Duodenal mucosa (tissue), 2 donors: ENCODE measurements at regions not wholly inside any gene's neighbourhood (a gene's known extent, or its start where the extent isn't known, plus 50 kb on each side); places are given as distances from the start of the nearest gene placed in this dataset.

Experiments used
- H3K27ac ChIP-seq: one replicate; pipeline ENCODE4 v1.7.0; 2013; ENCODE audit warnings: low read depth, low read length
- H3K27me3 ChIP-seq, 2 donors: one replicate each; pipeline ENCODE4 v1.7.0; 2013; ENCODE audit warnings: low read length in 2 of 2, control low read depth in 1 of 2; ENCODE audit not compliant: insufficient read depth in 2 of 2, control insufficient read depth in 1 of 2
- H3K36me3 ChIP-seq, 2 donors: one replicate each; pipeline ENCODE4 v1.7.0; 2013; ENCODE audit warnings: low read length in 2 of 2, control low read depth in 1 of 2; ENCODE audit not compliant: insufficient read depth in 2 of 2, control insufficient read depth in 1 of 2
- H3K4me1 ChIP-seq, 2 donors: one replicate each; pipeline ENCODE4 v1.7.0; 2013; ENCODE audit warnings: low read length in 2 of 2, control low read depth in 1 of 2; ENCODE audit not compliant: insufficient read depth in 2 of 2, control insufficient read depth in 1 of 2
- H3K4me3 ChIP-seq, 2 donors: one replicate each; pipeline ENCODE4 v1.7.0; 2013; ENCODE audit warnings: low read length in 2 of 2, low read depth in 1 of 2
- H3K9ac ChIP-seq, 2 donors: one replicate each; pipeline ENCODE4 v1.7.0; 2013; ENCODE audit warnings: low read length in 2 of 2, low read depth in 1 of 2
- H3K9me3 ChIP-seq, 2 donors: one replicate each; pipeline ENCODE4 v1.7.0; 2013; ENCODE audit warnings: low read length in 2 of 2, control low read depth in 1 of 2; ENCODE audit not compliant: control insufficient read depth in 1 of 2

- Histone ChIP-seq H3K4me1 (peaks cover 0 to 5% of the 10 kb centered on the region in 2 donors), H3K27ac (no peak overlapping the region), H3K9me3 (no peaks in the 10 kb centered on the region), H3K9ac (no peak overlapping the region), H3K4me3 (no peak overlapping the region), H3K27me3 (no peaks in the 10 kb centered on the region), H3K36me3 (no peaks in the 10 kb centered on the region)
These were observed 391.1 kb downstream of the ARHGEF28 start for GRCh38 chr5:74017112-74017511.

- H3K27ac ChIP-seq = no peak overlapping the region
- H3K4me1 ChIP-seq = peaks cover 0 to 5% of the 10 kb centered on the region in 2 donors
- H3K9ac ChIP-seq = no peak overlapping the region
- H3K4me3 ChIP-seq = no peak overlapping the region
- no peaks in the 10 kb centered on the region for H3K27me3 ChIP-seq
- H3K36me3 ChIP-seq = no peaks in the 10 kb centered on the region
- no peaks in the 10 kb centered on the region for H3K9me3 ChIP-seq
These were observed 390.4 kb downstream of the ARHGEF28 start for GRCh38 chr5:74016373-74016772.

GRCh38 chr5:74015716-74016115 lies 389.7 kb downstream of the ARHGEF28 start:
- H3K27me3 ChIP-seq = no peaks in the 10 kb centered on the region
- H3K36me3 ChIP-seq = no peaks in the 10 kb centered on the region
- H3K9ac ChIP-seq = no peak overlapping the region
- H3K9me3 ChIP-seq = no peaks in the 10 kb centered on the region
- H3K4me3 ChIP-seq = no peak overlapping the region
- peaks cover 0 to 5% of the 10 kb centered on the region in 2 donors for H3K4me1 ChIP-seq
- no peak overlapping the region for H3K27ac ChIP-seq

- H3K4me3 ChIP-seq = no peak overlapping the region
- peaks cover 0 to 5% of the 10 kb centered on the region in 2 donors for H3K4me1 ChIP-seq
- no peaks in the 10 kb centered on the region for H3K9me3 ChIP-seq
- no peaks in the 10 kb centered on the region for H3K36me3 ChIP-seq
- no peak overlapping the region for H3K27ac ChIP-seq
- no peaks in the 10 kb centered on the region for H3K27me3 ChIP-seq
- H3K9ac ChIP-seq = no peak overlapping the region
These were observed 387.2 kb downstream of the ARHGEF28 start for GRCh38 chr5:74013222-74013621.

- H3K9me3 ChIP-seq = no peaks in the 10 kb centered on the region
- no peaks in the 10 kb centered on the region for H3K27me3 ChIP-seq
- no peak overlapping the region for H3K27ac ChIP-seq
- H3K9ac ChIP-seq = no peak overlapping the region
- H3K4me1 ChIP-seq = no peaks in the 10 kb centered on the region
- no peak overlapping the region for H3K4me3 ChIP-seq
- no peaks in the 10 kb centered on the region for H3K36me3 ChIP-seq
These were observed 383.5 kb downstream of the ARHGEF28 start for GRCh38 chr5:74009502-74009901.

GRCh38 chr5:74007193-74007592 lies 381.2 kb downstream of the ARHGEF28 start:
- H3K9me3 ChIP-seq = no peaks in the 10 kb centered on the region
- no peak overlapping the region for H3K9ac ChIP-seq
- H3K4me3 ChIP-seq = no peak overlapping the region
- no peaks in the 10 kb centered on the region for H3K4me1 ChIP-seq
- no peaks in the 10 kb centered on the region for H3K27me3 ChIP-seq
- H3K27ac ChIP-seq = no peak overlapping the region
- no peaks in the 10 kb centered on the region for H3K36me3 ChIP-seq

- Histone ChIP-seq H3K4me1 (no peaks in the 10 kb centered on the region), H3K9me3 (no peaks in the 10 kb centered on the region), H3K4me3 (no peak overlapping the region), H3K36me3 (no peaks in the 10 kb centered on the region), H3K27me3 (peaks cover 0 to 3% of the 10 kb centered on the region in 2 donors), H3K9ac (no peak overlapping the region), H3K27ac (no peak overlapping the region)
These were observed 373.3 kb downstream of the ARHGEF28 start for GRCh38 chr5:73999297-73999696.

GRCh38 chr5:73998489-73998888 lies 372.5 kb downstream of the ARHGEF28 start:
- H3K27ac ChIP-seq = no peak overlapping the region
- no peaks in the 10 kb centered on the region for H3K4me1 ChIP-seq
- H3K27me3 ChIP-seq = peaks cover 0 to 3% of the 10 kb centered on the region in 2 donors
- no peak overlapping the region for H3K9ac ChIP-seq
- H3K9me3 ChIP-seq = no peaks in the 10 kb centered on the region
- H3K4me3 ChIP-seq = no peak overlapping the region
- H3K36me3 ChIP-seq = no peaks in the 10 kb centered on the region

GRCh38 chr5:73997960-73998359 lies 372.0 kb downstream of the ARHGEF28 start:
- H3K9me3 ChIP-seq = no peaks in the 10 kb centered on the region
- H3K36me3 ChIP-seq = no peaks in the 10 kb centered on the region
- no peak overlapping the region for H3K9ac ChIP-seq
- H3K4me3 ChIP-seq = no peak overlapping the region
- no peak overlapping the region for H3K27ac ChIP-seq
- peaks cover 0 to 3% of the 10 kb centered on the region in 2 donors for H3K27me3 ChIP-seq
- no peaks in the 10 kb centered on the region for H3K4me1 ChIP-seq

- no peak overlapping the region for H3K4me3 ChIP-seq
- H3K27me3 ChIP-seq = peaks cover 0 to 3% of the 10 kb centered on the region in 2 donors
- no peak overlapping the region for H3K9ac ChIP-seq
- no peaks in the 10 kb centered on the region for H3K4me1 ChIP-seq
- no peaks in the 10 kb centered on the region for H3K36me3 ChIP-seq
- H3K27ac ChIP-seq = no peak overlapping the region
- H3K9me3 ChIP-seq = no peaks in the 10 kb centered on the region
These were observed 370.3 kb downstream of the ARHGEF28 start for GRCh38 chr5:73996151-73996755.

GRCh38 chr5:73994963-73995362 lies 369.0 kb downstream of the ARHGEF28 start:
- Histone ChIP-seq H3K9ac (no peak overlapping the region), H3K27ac (no peak overlapping the region), H3K4me3 (no peak overlapping the region), H3K27me3 (peaks cover 0 to 3% of the 10 kb centered on the region in 2 donors), H3K4me1 (no peaks in the 10 kb centered on the region), H3K9me3 (no peaks in the 10 kb centered on the region), H3K36me3 (no peaks in the 10 kb centered on the region)
